Neural cell (in vitro differentiated cells): ENCODE measurements at regions not wholly inside any gene's neighbourhood (a gene's known extent, or its start where the extent isn't known, plus 50 kb on each side); places are given as distances from the start of the nearest gene placed in this dataset.

Experiments
- EZH2 ChIP-seq: fragments of 200-600, 300-800 bp; shearing (Covaris generic), sonication (generic); IDR thresholded peaks from 2 replicates; pipeline ENCODE4 v1.6.1; 2014; ENCODE audit warnings: antibody characterized with exemption, low read length, borderline replicate concordance, mild to moderate bottlenecking; ENCODE audit not compliant: insufficient read depth, poor library complexity, severe bottlenecking
- POLR2AphosphoS5 ChIP-seq: IDR thresholded peaks from 2 replicates; pipeline ENCODE4 v1.6.1; 2012
- TF ChIP-seq, protein P1 (sequence below): fragments of 450-650 bp; IDR thresholded peaks from 2 replicates; pipeline ENCODE4 v1.5.1; 2014; ENCODE audit warnings: antibody characterized with exemption, mild to moderate bottlenecking, moderate library complexity; ENCODE audit not compliant: poor library complexity, severe bottlenecking

DNA sequence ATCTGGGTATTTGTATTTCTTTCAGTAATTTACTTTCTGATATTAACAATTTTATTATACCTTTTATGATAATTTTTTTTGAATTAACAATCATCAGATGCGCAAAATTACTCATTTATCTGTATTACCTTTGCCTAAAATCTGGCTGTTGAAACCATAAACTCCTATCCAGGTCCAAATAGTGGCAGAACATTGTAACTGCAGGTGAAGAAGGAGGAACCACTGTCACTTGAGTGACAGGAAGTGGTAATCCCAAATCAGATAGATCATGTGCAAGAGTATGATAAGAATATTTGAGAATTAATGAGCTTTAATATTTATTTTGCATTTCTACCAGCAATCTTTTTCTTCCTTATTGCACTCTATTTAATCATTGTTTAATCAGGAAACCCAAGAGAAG, 139.3 kb upstream of the TLE4 start:
- TF ChIP-seq EZH2 = no peak
- TF ChIP-seq, protein P1, sequence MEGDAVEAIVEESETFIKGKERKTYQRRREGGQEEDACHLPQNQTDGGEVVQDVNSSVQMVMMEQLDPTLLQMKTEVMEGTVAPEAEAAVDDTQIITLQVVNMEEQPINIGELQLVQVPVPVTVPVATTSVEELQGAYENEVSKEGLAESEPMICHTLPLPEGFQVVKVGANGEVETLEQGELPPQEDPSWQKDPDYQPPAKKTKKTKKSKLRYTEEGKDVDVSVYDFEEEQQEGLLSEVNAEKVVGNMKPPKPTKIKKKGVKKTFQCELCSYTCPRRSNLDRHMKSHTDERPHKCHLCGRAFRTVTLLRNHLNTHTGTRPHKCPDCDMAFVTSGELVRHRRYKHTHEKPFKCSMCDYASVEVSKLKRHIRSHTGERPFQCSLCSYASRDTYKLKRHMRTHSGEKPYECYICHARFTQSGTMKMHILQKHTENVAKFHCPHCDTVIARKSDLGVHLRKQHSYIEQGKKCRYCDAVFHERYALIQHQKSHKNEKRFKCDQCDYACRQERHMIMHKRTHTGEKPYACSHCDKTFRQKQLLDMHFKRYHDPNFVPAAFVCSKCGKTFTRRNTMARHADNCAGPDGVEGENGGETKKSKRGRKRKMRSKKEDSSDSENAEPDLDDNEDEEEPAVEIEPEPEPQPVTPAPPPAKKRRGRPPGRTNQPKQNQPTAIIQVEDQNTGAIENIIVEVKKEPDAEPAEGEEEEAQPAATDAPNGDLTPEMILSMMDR = no peak
- no peak for TF ChIP-seq POLR2AphosphoS5
